ENCODE measurements at regions not wholly inside any gene's neighbourhood (a gene's known extent, or its start where the extent isn't known, plus 50 kb on each side); places are given as distances from the start of the nearest gene placed in this dataset.

GRCh38 chr3:153426803-153427202, 264.8 kb downstream of the RAP2B start:
- no CpG with 5 or more reads among the region's 1 CpG for WGBS (ENCODE audit: extremely low coverage, insufficient coverage, insufficient read length)
- H3K36me3 ChIP-seq (ENCODE audit: control insufficient read depth in 1 of 2, insufficient read depth in 2 of 2, low read length in 2 of 2) = no peaks in the 10 kb centered on the region
- no peak overlapping the region for H4K12ac ChIP-seq (ENCODE audit: low read depth, low read length)
- H3K18ac ChIP-seq (ENCODE audit: low read length) = no peak overlapping the region
- no peak overlapping the region for H3K23ac ChIP-seq (ENCODE audit: low read length)
- H3K27me3 ChIP-seq (ENCODE audit: insufficient read depth, low read length) = no peaks in the 10 kb centered on the region
- H3K4me1 ChIP-seq (ENCODE audit: control insufficient read depth in 1 of 2, insufficient read depth in 2 of 2, low read length in 2 of 2) = no peaks in the 10 kb centered on the region
- no peak overlapping the region for H2BK5ac ChIP-seq (ENCODE audit: low read depth, low read length, poor library complexity)
- H2AFZ ChIP-seq (ENCODE audit: insufficient read depth, low read length, poor library complexity) = no peak overlapping the region
- no peak overlapping the region for H3K4ac ChIP-seq (ENCODE audit: low read depth, low read length)
- H2BK120ac ChIP-seq (ENCODE audit: insufficient read depth, low read length, poor library complexity) = no peak overlapping the region
- no peak overlapping the region for H3K4me2 ChIP-seq (ENCODE audit: low read length)
- H4K91ac ChIP-seq (ENCODE audit: low read depth, low read length) = no peak overlapping the region
- no peaks in the 10 kb centered on the region for H3K79me1 ChIP-seq (ENCODE audit: low read length)
- no peak overlapping the region for H3K4me3 ChIP-seq (ENCODE audit: low read depth, low read length)
- H3K14ac ChIP-seq (ENCODE audit: low read length) = no peak overlapping the region
- no peak overlapping the region for H3K27ac ChIP-seq (ENCODE audit: low read depth, low read length)
- H3K9ac ChIP-seq (ENCODE audit: low read length) = no peak overlapping the region
- H2AK5ac ChIP-seq (ENCODE audit: low read length) = no peak overlapping the region
- no peak overlapping the region for H2BK12ac ChIP-seq (ENCODE audit: low read length)
- no peak for DNase-seq
- no peaks in the 10 kb centered on the region for H3K79me2 ChIP-seq (ENCODE audit: control insufficient read depth, insufficient read depth, low read length, poor library complexity)
- H4K8ac ChIP-seq (ENCODE audit: low read depth, low read length) = no peak overlapping the region
- H3K9me3 ChIP-seq (ENCODE audit: insufficient read depth, low read depth, low read length) = peaks cover 5% of the 10 kb centered on the region

- no peak overlapping the region for H2BK5ac ChIP-seq (ENCODE audit: low read depth, low read length, poor library complexity)
- peak in 1 of 2 donors; percentile 59 for DNase-seq
- no peak overlapping the region for H4K91ac ChIP-seq (ENCODE audit: low read depth, low read length)
- no peak overlapping the region for H3K4ac ChIP-seq (ENCODE audit: low read depth, low read length)
- H3K23ac ChIP-seq (ENCODE audit: low read length) = no peak overlapping the region
- no peaks in the 10 kb centered on the region for H3K9me3 ChIP-seq (ENCODE audit: insufficient read depth, low read depth, low read length)
- no peak overlapping the region for H2BK120ac ChIP-seq (ENCODE audit: insufficient read depth, low read length, poor library complexity)
- no peak overlapping the region for H3K14ac ChIP-seq (ENCODE audit: low read length)
- H4K8ac ChIP-seq (ENCODE audit: low read depth, low read length) = no peak overlapping the region
- no peak overlapping the region for H3K27ac ChIP-seq (ENCODE audit: low read depth, low read length)
- no peak overlapping the region for H3K4me2 ChIP-seq (ENCODE audit: low read length)
- H2BK12ac ChIP-seq (ENCODE audit: low read length) = no peak overlapping the region
- H3K4me3 ChIP-seq (ENCODE audit: low read depth, low read length) = no peak overlapping the region
- H3K79me1 ChIP-seq (ENCODE audit: low read length) = no peaks in the 10 kb centered on the region
- no peak overlapping the region for H4K12ac ChIP-seq (ENCODE audit: low read depth, low read length)
- WGBS (ENCODE audit: extremely low coverage, insufficient coverage, insufficient read length) = no CpG with 5 or more reads among the region's 4 CpGs
- no peaks in the 10 kb centered on the region for H3K36me3 ChIP-seq (ENCODE audit: control insufficient read depth in 1 of 2, insufficient read depth in 2 of 2, low read length in 2 of 2)
- no peaks in the 10 kb centered on the region for H3K4me1 ChIP-seq (ENCODE audit: control insufficient read depth in 1 of 2, insufficient read depth in 2 of 2, low read length in 2 of 2)
- H2AFZ ChIP-seq (ENCODE audit: insufficient read depth, low read length, poor library complexity) = no peak overlapping the region
- H3K27me3 ChIP-seq (ENCODE audit: insufficient read depth, low read length) = no peaks in the 10 kb centered on the region
- no peak overlapping the region for H2AK5ac ChIP-seq (ENCODE audit: low read length)
- no peaks in the 10 kb centered on the region for H3K79me2 ChIP-seq (ENCODE audit: control insufficient read depth, insufficient read depth, low read length, poor library complexity)
- H3K9ac ChIP-seq (ENCODE audit: low read length) = no peak overlapping the region
- H3K18ac ChIP-seq (ENCODE audit: low read length) = no peak overlapping the region
These were observed 267.8 kb downstream of the RAP2B start for GRCh38 chr3:153429821-153430220.

GRCh38 chr3:153431076-153431475, 269.1 kb downstream of the RAP2B start:
- H3K23ac ChIP-seq (ENCODE audit: low read length) = no peak overlapping the region
- H3K9ac ChIP-seq (ENCODE audit: low read length) = no peak overlapping the region
- H3K79me1 ChIP-seq (ENCODE audit: low read length) = no peaks in the 10 kb centered on the region
- no peak for DNase-seq
- H3K79me2 ChIP-seq (ENCODE audit: control insufficient read depth, insufficient read depth, low read length, poor library complexity) = no peaks in the 10 kb centered on the region
- whole genome bisulfite sequencing (ENCODE audit: extremely low coverage, insufficient coverage, insufficient read length) = no CpG with 5 or more reads among the region's 1 CpG
- no peaks in the 10 kb centered on the region for H3K4me1 ChIP-seq (ENCODE audit: control insufficient read depth in 1 of 2, insufficient read depth in 2 of 2, low read length in 2 of 2)
- H3K14ac ChIP-seq (ENCODE audit: low read length) = no peak overlapping the region
- no peaks in the 10 kb centered on the region for H3K9me3 ChIP-seq (ENCODE audit: insufficient read depth, low read depth, low read length)
- no peak overlapping the region for H4K12ac ChIP-seq (ENCODE audit: low read depth, low read length)
- H3K4me2 ChIP-seq (ENCODE audit: low read length) = no peak overlapping the region
- H3K18ac ChIP-seq (ENCODE audit: low read length) = no peak overlapping the region
- H3K27ac ChIP-seq (ENCODE audit: low read depth, low read length) = no peak overlapping the region
- no peak overlapping the region for H2BK120ac ChIP-seq (ENCODE audit: insufficient read depth, low read length, poor library complexity)
- no peak overlapping the region for H2AFZ ChIP-seq (ENCODE audit: insufficient read depth, low read length, poor library complexity)
- H2BK5ac ChIP-seq (ENCODE audit: low read depth, low read length, poor library complexity) = no peak overlapping the region
- H2AK5ac ChIP-seq (ENCODE audit: low read length) = no peak overlapping the region
- H4K91ac ChIP-seq (ENCODE audit: low read depth, low read length) = no peak overlapping the region
- H3K36me3 ChIP-seq (ENCODE audit: control insufficient read depth in 1 of 2, insufficient read depth in 2 of 2, low read length in 2 of 2) = no peaks in the 10 kb centered on the region
- no peak overlapping the region for H3K4ac ChIP-seq (ENCODE audit: low read depth, low read length)
- H4K8ac ChIP-seq (ENCODE audit: low read depth, low read length) = no peak overlapping the region
- H3K4me3 ChIP-seq (ENCODE audit: low read depth, low read length) = no peak overlapping the region
- no peak overlapping the region for H2BK12ac ChIP-seq (ENCODE audit: low read length)
- no peaks in the 10 kb centered on the region for H3K27me3 ChIP-seq (ENCODE audit: insufficient read depth, low read length)

GRCh38 chr3:153437666-153438065, 275.6 kb downstream of the RAP2B start:
- Histone ChIP-seq H3K4ac (ENCODE audit: low read depth, low read length) (no peak overlapping the region), H3K27ac (ENCODE audit: low read depth, low read length) (no peak overlapping the region), H3K4me3 (ENCODE audit: low read depth, low read length) (no peak overlapping the region), H3K14ac (ENCODE audit: low read length) (no peak overlapping the region), H3K27me3 (ENCODE audit: insufficient read depth, low read length) (no peaks in the 10 kb centered on the region), H3K18ac (ENCODE audit: low read length) (no peak overlapping the region), H4K12ac (ENCODE audit: low read depth, low read length) (no peak overlapping the region), H3K9me3 (ENCODE audit: insufficient read depth, low read depth, low read length) (no peaks in the 10 kb centered on the region), H3K4me2 (ENCODE audit: low read length) (no peak overlapping the region), H2AK5ac (ENCODE audit: low read length) (no peak overlapping the region), H3K9ac (ENCODE audit: low read length) (no peak overlapping the region), H3K79me1 (ENCODE audit: low read length) (no peaks in the 10 kb centered on the region), H4K8ac (ENCODE audit: low read depth, low read length) (no peak overlapping the region), H4K91ac (ENCODE audit: low read depth, low read length) (no peak overlapping the region), H2BK5ac (ENCODE audit: low read depth, low read length, poor library complexity) (no peak overlapping the region), H2BK120ac (ENCODE audit: insufficient read depth, low read length, poor library complexity) (no peak overlapping the region), H3K79me2 (ENCODE audit: control insufficient read depth, insufficient read depth, low read length, poor library complexity) (no peaks in the 10 kb centered on the region), H2BK12ac (ENCODE audit: low read length) (no peak overlapping the region), H3K23ac (ENCODE audit: low read length) (no peak overlapping the region), H3K4me1 (ENCODE audit: control insufficient read depth in 1 of 2, insufficient read depth in 2 of 2, low read length in 2 of 2) (peaks cover 0 to 2% of the 10 kb centered on the region in 2 experiments), H2AFZ (ENCODE audit: insufficient read depth, low read length, poor library complexity) (no peak overlapping the region), H3K36me3 (ENCODE audit: control insufficient read depth in 1 of 2, insufficient read depth in 2 of 2, low read length in 2 of 2) (no peaks in the 10 kb centered on the region)
- DNase-seq = no peak
- no CpG with 5 or more reads among the region's 2 CpGs for WGBS (ENCODE audit: extremely low coverage, insufficient coverage, insufficient read length)

Measured in trophoblast cell (in vitro differentiated cells and primary cell).